ENCODE measurements at regions not wholly inside any gene's neighbourhood (a gene's known extent, or its start where the extent isn't known, plus 50 kb on each side); places are given as distances from the start of the nearest gene placed in this dataset.

GRCh38 chr6:97629180-97629579, 346.2 kb upstream of the MMS22L start:
- TF ChIP-seq POLR2A (IDR thresholded peaks at IDR 0.05) (no peak), CTCF (IDR thresholded peaks at IDR 0.05) (no peak), EP300 (IDR thresholded peaks at IDR 0.05) (no peak)
